ENCODE measurements at regions not wholly inside any gene's neighbourhood (a gene's known extent, or its start where the extent isn't known, plus 50 kb on each side); places are given as distances from the start of the nearest gene placed in this dataset.

DNA sequence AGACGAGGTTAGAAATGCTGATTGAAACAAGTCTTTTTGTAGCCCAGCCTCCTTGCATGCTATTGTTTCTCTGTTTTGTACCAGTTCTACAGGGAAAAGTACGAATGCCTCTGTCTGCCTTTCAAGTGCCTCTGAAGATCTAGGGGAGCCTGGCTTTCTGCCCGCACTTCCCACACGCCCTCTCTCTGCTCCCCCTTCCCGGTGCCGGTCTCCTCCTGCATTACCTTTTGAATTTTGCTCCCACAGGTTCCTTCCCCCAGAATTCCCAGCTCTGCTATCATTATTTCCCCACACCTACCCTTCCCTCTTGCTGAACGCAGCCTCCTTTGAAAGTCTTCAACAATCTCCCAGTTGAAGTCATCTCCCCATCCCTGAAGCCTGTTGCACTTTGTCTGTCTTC lies 689.7 kb downstream of the BCL11B start:
- TF ChIP-seq, protein P1, sequence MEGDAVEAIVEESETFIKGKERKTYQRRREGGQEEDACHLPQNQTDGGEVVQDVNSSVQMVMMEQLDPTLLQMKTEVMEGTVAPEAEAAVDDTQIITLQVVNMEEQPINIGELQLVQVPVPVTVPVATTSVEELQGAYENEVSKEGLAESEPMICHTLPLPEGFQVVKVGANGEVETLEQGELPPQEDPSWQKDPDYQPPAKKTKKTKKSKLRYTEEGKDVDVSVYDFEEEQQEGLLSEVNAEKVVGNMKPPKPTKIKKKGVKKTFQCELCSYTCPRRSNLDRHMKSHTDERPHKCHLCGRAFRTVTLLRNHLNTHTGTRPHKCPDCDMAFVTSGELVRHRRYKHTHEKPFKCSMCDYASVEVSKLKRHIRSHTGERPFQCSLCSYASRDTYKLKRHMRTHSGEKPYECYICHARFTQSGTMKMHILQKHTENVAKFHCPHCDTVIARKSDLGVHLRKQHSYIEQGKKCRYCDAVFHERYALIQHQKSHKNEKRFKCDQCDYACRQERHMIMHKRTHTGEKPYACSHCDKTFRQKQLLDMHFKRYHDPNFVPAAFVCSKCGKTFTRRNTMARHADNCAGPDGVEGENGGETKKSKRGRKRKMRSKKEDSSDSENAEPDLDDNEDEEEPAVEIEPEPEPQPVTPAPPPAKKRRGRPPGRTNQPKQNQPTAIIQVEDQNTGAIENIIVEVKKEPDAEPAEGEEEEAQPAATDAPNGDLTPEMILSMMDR (conservative IDR thresholded peaks at IDR 0.05 in 1 of 2, IDR thresholded peaks at IDR 0.05 in 1 of 2; ENCODE audit: extremely low read depth in 1 of 2, insufficient read depth in 1 of 2, low read depth in 1 of 2, low read length in 2 of 2): no peak
- TF ChIP-seq EZH2 (IDR thresholded peaks at IDR 0.05; ENCODE audit: borderline replicate concordance, low read length): no peak

All from mammary epithelial cell (primary cell).